HCT116 (cell line): ENCODE measurements at regions not wholly inside any gene's neighbourhood (a gene's known extent, or its start where the extent isn't known, plus 50 kb on each side); places are given as distances from the start of the nearest gene placed in this dataset.
A peak's percentile ranks its signal among the peaks of the same experiment; 100 is the strongest.

ENCODE experiments used
- ATAC-seq: fragments of 200-7000 bp; cut with Tn5 transposase; 2 replicates; pipeline ENCODE4 v1.9.1; 2020; ENCODE audit warnings: mild to moderate bottlenecking, moderate library complexity
- BruUV-seq: library from RNA; stranded (reverse); fragments of 400-500 nt; replicated peaks from 2 replicates; lab custom pipeline; 2021; lab: Mats Ljungman, UMichigan
- CTCF ChIA-PET: fragments of 300-600 bp; sonication (Branson Sonifier 250); formaldehyde crosslinking; loops from one replicate; lab custom pipeline; 2021; ENCODE audit warnings: antibody characterized with exemption; lab: Charles Lee
- POLR2A ChIA-PET: fragments of 300-600, 350-600 bp; sonication (Branson Sonifier 250); formaldehyde crosslinking; loops from one replicate; lab custom pipeline; 2021; ENCODE audit warnings: antibody characterized with exemption; lab: Charles Lee
- RAD21 ChIA-PET, 2 experiments: fragments of 300-600 bp; sonication (Branson Sonifier 250); formaldehyde crosslinking; loops; one replicate each; lab custom pipeline; 2023; ENCODE audit warnings: low total read pairs in 2 of 2; ENCODE audit not compliant: uncharacterized antibody in 2 of 2, unreplicated experiment in 2 of 2, low non-redundant PET in 1 of 2; lab: Charles Lee
- DNase-seq: peaks from one replicate; pipeline ENCODE4 v3.0.0-alpha.2; 2010; ENCODE audit warnings: low read depth, low spot score
- H2AFZ ChIP-seq: fragments of 200-600 bp; shearing (Covaris generic), sonication (generic); 2 replicates; pipeline ENCODE4 v1.6.1; 2017; ENCODE audit warnings: low read depth, mixed run types, mixed read lengths, antibody characterized with exemption, low read length; ENCODE audit not compliant: poor library complexity, severe bottlenecking
- H3K27ac ChIP-seq: 2 replicates; pipeline ENCODE4 v1.5.1; 2012; ENCODE audit warnings: low read depth, low read length
- H3K27me3 ChIP-seq: fragments of 200-600 bp; sonication (generic); 2 replicates; pipeline ENCODE4 v1.6.1; 2016; ENCODE audit warnings: mixed run types, low read length, mixed read lengths; ENCODE audit not compliant: insufficient read depth
- H3K36me3 ChIP-seq, 2 experiments: fragments of 200-500 bp in 1 of 2; fragments of 200-600 bp in 1 of 2; sonication (Bioruptor generic) in 1 of 2; sonication (generic) in 1 of 2; 2 replicates each; pipeline versions ENCODE4 v1.5.1 to v1.6.1; 2014 to 2016; ENCODE audit warnings: low read length in 2 of 2, inconsistent platforms in 1 of 2, mixed read lengths in 1 of 2, mixed run types in 1 of 2; ENCODE audit not compliant: insufficient read depth in 2 of 2, control insufficient read depth in 1 of 2
- H3K4me1 ChIP-seq, 2 experiments: fragments of 200-600 bp in 1 of 2; sonication (generic) in 1 of 2; 2 replicates each; pipeline versions ENCODE4 v1.5.1 to v1.6.1; 2012 to 2017; ENCODE audit warnings: low read length in 2 of 2, inconsistent platforms in 1 of 2, mild to moderate bottlenecking in 1 of 2, mixed read lengths in 1 of 2, mixed run types in 1 of 2, moderate library complexity in 1 of 2; ENCODE audit not compliant: insufficient read depth in 2 of 2, control insufficient read depth in 1 of 2
- H3K4me2 ChIP-seq: fragments of 200-600 bp; sonication (generic); 2 replicates; pipeline ENCODE4 v1.6.1; 2017; ENCODE audit warnings: mixed run types, low read length, mixed read lengths
- H3K4me3 ChIP-seq, 2 experiments: fragments of 200-600 bp in 1 of 2; sonication (generic) in 1 of 2; replicated peaks in 1 of 2; 2 replicates each; pipeline ENCODE4 v1.5.1; 2011 to 2016; ENCODE audit warnings: low read length in 2 of 2, control low read depth in 1 of 2, low read depth in 1 of 2, mild to moderate bottlenecking in 1 of 2, mixed read lengths in 1 of 2, mixed run types in 1 of 2
- H3K79me2 ChIP-seq: fragments of 200-600 bp; sonication (generic); 2 replicates; pipeline ENCODE4 v1.6.1; 2017; ENCODE audit warnings: mild to moderate bottlenecking, mixed run types, low read length, moderate library complexity, mixed read lengths; ENCODE audit not compliant: insufficient read depth
- H3K9ac ChIP-seq: fragments of 200-600 bp; sonication (generic); 2 replicates; pipeline ENCODE4 v1.6.1; 2016; ENCODE audit warnings: low read length, mixed read lengths
- H3K9me2 ChIP-seq: fragments of 200-600 bp; sonication (generic), shearing (Covaris generic); 2 replicates; pipeline ENCODE4 v1.6.1; 2017; ENCODE audit warnings: mixed run types, mild to moderate bottlenecking, moderate library complexity; ENCODE audit not compliant: insufficient read depth
- H3K9me3 ChIP-seq, 2 experiments: fragments of 200-500 bp in 1 of 2; fragments of 200-600 bp in 1 of 2; sonication (Bioruptor generic) in 1 of 2; sonication (generic) in 1 of 2; 2 replicates each; pipeline ENCODE4 v1.6.1; 2014 to 2017; ENCODE audit warnings: low read length in 2 of 2, mixed read lengths in 2 of 2, inconsistent platforms in 1 of 2, low read depth in 1 of 2, mild to moderate bottlenecking in 1 of 2, mixed run types in 1 of 2, moderate library complexity in 1 of 2; ENCODE audit not compliant: control insufficient read depth in 1 of 2, insufficient read depth in 1 of 2
- H4K20me1 ChIP-seq: fragments of 200-600 bp; sonication (generic), shearing (Covaris generic); 2 replicates; pipeline ENCODE4 v1.6.1; 2017; ENCODE audit warnings: mixed run types, mild to moderate bottlenecking, moderate library complexity; ENCODE audit not compliant: insufficient read depth
- ATF3 ChIP-seq: IDR thresholded peaks from 2 replicates; pipeline ENCODE4 v1.6.1; 2012
- SRF ChIP-seq: IDR thresholded peaks from 2 replicates; pipeline ENCODE4 v1.6.1; 2012; ENCODE audit warnings: low read depth
- TCF7L2 ChIP-seq: IDR thresholded peaks from 2 replicates; pipeline ENCODE4 v1.7.0; 2011; ENCODE audit warnings: borderline replicate concordance, inconsistent platforms; ENCODE audit not compliant: insufficient read depth, insufficient read length; ENCODE audit errors: extremely low read depth
- YY1 ChIP-seq: IDR thresholded peaks from 2 replicates; pipeline ENCODE4 v1.6.1; 2011; ENCODE audit warnings: low read length, low read depth, moderate library complexity, mild to moderate bottlenecking; ENCODE audit not compliant: insufficient replicate concordance; ENCODE audit errors: extremely low read depth
- intact Hi-C: fragments of 100-400 bp; cut with micrococcal nuclease; formaldehyde crosslinking; loops from 2 replicates; pipeline ENCODE4 v1.10.0; 2022

- peaks cover 0 to 11% of the 10 kb centered on the region in 2 experiments; a peak in 1 of 4 replicates for H3K9me3 ChIP-seq
- TF ChIP-seq ATF3 = no peak
- peak; percentile 45 for TF ChIP-seq TCF7L2
- ChIA-PET RAD21 (no interaction called here), CTCF (no interaction called here), POLR2A (no interaction called here)
- H3K4me2 ChIP-seq = no peak overlapping the region
- H3K9me2 ChIP-seq = no peaks in the 10 kb centered on the region
- H3K27me3 ChIP-seq = no peaks in the 10 kb centered on the region
- BruUV-seq = no TSS peak
- intact Hi-C loops = no loop called here
- no peaks in the 10 kb centered on the region for H3K36me3 ChIP-seq
- DNase-seq (no peak), ATAC-seq (no peak)
- no peak overlapping the region for H2AFZ ChIP-seq
- no peaks in the 10 kb centered on the region for H3K79me2 ChIP-seq
- no peaks in the 10 kb centered on the region for H3K4me1 ChIP-seq
- no peaks in the 10 kb centered on the region for H4K20me1 ChIP-seq
- no peak overlapping the region for H3K27ac ChIP-seq
- no peak overlapping the region for H3K9ac ChIP-seq
- no peak overlapping the region for H3K4me3 ChIP-seq
These were observed 553.1 kb downstream of the LRRC70 start for GRCh38 chr5:63131626-63132285.

GRCh38 chr5:63128761-63129160 lies 550.1 kb downstream of the LRRC70 start:
- ChIA-PET RAD21 (no interaction called here), CTCF (no interaction called here)
- no TSS peak for BruUV-seq

More at GRCh38 chr5:63128761-63129160, 550.1 kb downstream of the LRRC70 start:
- no peak for ATAC-seq
- no peak for TF ChIP-seq YY1
- TF ChIP-seq SRF = no peak
- Histone ChIP-seq H3K27ac (no peak overlapping the region), H3K9ac (no peak overlapping the region), H3K9me3 (peaks cover 0 to 5% of the 10 kb centered on the region in 2 experiments; a peak in 1 of 4 replicates), H4K20me1 (no peaks in the 10 kb centered on the region), H3K9me2 (no peaks in the 10 kb centered on the region), H3K27me3 (no peaks in the 10 kb centered on the region), H3K4me3 (no peak overlapping the region), H3K36me3 (no peaks in the 10 kb centered on the region), H3K4me2 (no peak overlapping the region), H2AFZ (no peak overlapping the region), H3K4me1 (no peaks in the 10 kb centered on the region), H3K79me2 (no peaks in the 10 kb centered on the region)
- no peak for DNase-seq
- intact Hi-C loops = no loop called here
- POLR2A ChIA-PET = no interaction called here
